CD4-positive, alpha-beta T cell (primary cell): ENCODE measurements at regions not wholly inside any gene's neighbourhood (a gene's known extent, or its start where the extent isn't known, plus 50 kb on each side); places are given as distances from the start of the nearest gene placed in this dataset.
"Not testable (repeated sequence)": the region's sequence is repeated elsewhere in the genome, so short reads cannot be mapped to it uniquely, and the experiment has no call there.

ENCODE experiments used
- ATAC-seq: fragments of 200-7000 bp; cut with Tn5 transposase; one replicate; pipeline ENCODE4 v1.10.0; 2022; ENCODE audit warnings: mild to moderate bottlenecking; ENCODE audit not compliant: poor library complexity
- CTCF ChIA-PET: fragments of 350-600 bp; sonication (Branson Sonifier 250); formaldehyde crosslinking; loops from one replicate; lab custom pipeline; 2021; ENCODE audit warnings: antibody characterized with exemption, inconsistent platforms; lab: Charles Lee
- POLR2A ChIA-PET: fragments of 350-600 bp; sonication (Branson Sonifier 250); formaldehyde crosslinking; loops from one replicate; lab custom pipeline; 2021; ENCODE audit warnings: antibody characterized with exemption, inconsistent platforms; lab: Charles Lee
- DNase-seq, 14 experiments: peaks; one replicate each; pipeline ENCODE4 v3.0.0-alpha.2; 2013 to 2020; ENCODE audit warnings: mixed read lengths in 2 of 14
- H3K27ac ChIP-seq, 2 donors: one replicate each; pipeline versions ENCODE4 v1.5.1 to v1.7.0; 2013; ENCODE audit warnings: low read length in 2 of 2, low read depth in 1 of 2, mild to moderate bottlenecking in 1 of 2
- H3K27me3 ChIP-seq, 2 experiments: 1 replicate in 1 of 2; 2 replicates in 1 of 2; pipeline versions ENCODE4 v1.6.1 to v1.7.0; 2013; ENCODE audit warnings: low read length in 2 of 2, control low read depth in 1 of 2, mild to moderate bottlenecking in 1 of 2, moderate library complexity in 1 of 2; ENCODE audit not compliant: insufficient read depth in 2 of 2, control insufficient read depth in 1 of 2
- H3K36me3 ChIP-seq: one replicate; pipeline ENCODE4 v1.6.1; 2013; ENCODE audit warnings: low read length, control low read depth; ENCODE audit not compliant: insufficient read depth
- H3K4me1 ChIP-seq: one replicate; pipeline ENCODE4 v1.6.1; 2013; ENCODE audit warnings: low read length, control low read depth; ENCODE audit not compliant: insufficient read depth
- H3K4me3 ChIP-seq: one replicate; pipeline ENCODE4 v1.5.1; 2013; ENCODE audit warnings: mild to moderate bottlenecking, low read length, moderate library complexity
- H3K9me3 ChIP-seq, 2 experiments: 1 replicate in 1 of 2; 2 replicates in 1 of 2; pipeline versions ENCODE4 v1.6.1 to v1.7.0; 2013; ENCODE audit warnings: low read length in 2 of 2, mild to moderate bottlenecking in 2 of 2, control low read depth in 1 of 2, moderate library complexity in 1 of 2; ENCODE audit not compliant: control insufficient read depth in 1 of 2, insufficient read depth in 1 of 2
- H3K27ac Mint-ChIP-seq: one replicate; pipeline ENCODE4 v1.8.0; 2020; ENCODE audit warnings: mixed read lengths
- H3K27me3 Mint-ChIP-seq: one replicate; pipeline ENCODE4 v1.8.0; 2021; ENCODE audit warnings: mixed read lengths
- H3K36me3 Mint-ChIP-seq: one replicate; pipeline ENCODE4 v1.8.0; 2021; ENCODE audit warnings: low read depth, mixed read lengths
- H3K4me1 Mint-ChIP-seq: one replicate; pipeline ENCODE4 v1.8.0; 2021; ENCODE audit warnings: low read depth, mixed read lengths
- H3K4me3 Mint-ChIP-seq: one replicate; pipeline ENCODE4 v1.8.0; 2020; ENCODE audit warnings: mild to moderate bottlenecking, mixed read lengths
- H3K9me3 Mint-ChIP-seq: one replicate; pipeline ENCODE4 v1.8.0; 2020; ENCODE audit warnings: mixed read lengths
- intact Hi-C, 2 experiments: fragments of 100-400 bp; cut with DNase I in 1 of 2; cut with micrococcal nuclease in 1 of 2; formaldehyde crosslinking; loops; one replicate each; pipeline versions ENCODE4 v1.15.1 to v1.9.0; 2023 to 2025; cut with DNase I, micrococcal nuclease
- TF ChIP-seq, protein P1 (sequence below): fragments of 200-600 bp; IDR thresholded peaks from one replicate; pipeline ENCODE4 v1.8.0; 2022; ENCODE audit warnings: antibody characterized with exemption, mild to moderate bottlenecking

DNA sequence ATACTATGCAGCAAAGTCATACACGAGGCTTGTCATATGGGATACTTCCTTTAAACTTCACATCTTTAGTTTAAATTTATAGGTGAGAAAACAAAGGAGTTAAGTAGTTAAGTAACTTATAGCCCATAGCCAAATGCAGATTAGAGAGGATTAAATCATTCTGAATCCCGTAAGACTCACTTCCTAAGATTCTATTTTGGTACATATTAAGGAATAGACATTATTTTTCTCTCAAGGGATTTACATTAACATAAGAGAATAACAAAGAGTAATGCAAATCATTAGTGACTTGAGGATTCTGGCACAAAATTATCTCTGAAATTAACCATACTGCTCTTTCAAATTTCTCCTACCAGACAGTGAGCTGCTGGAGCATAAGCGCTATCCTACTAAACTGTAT is 747.4 kb upstream of the ARPP21 start:
- ATAC-seq: no peak
- no peaks in the 10 kb centered on the region for H3K27me3 ChIP-seq
- no peaks in the 10 kb centered on the region for H3K27me3 Mint-ChIP-seq
- intact Hi-C loops: no loop called here
- no peak for DNase-seq
- H3K4me3 ChIP-seq: no peak overlapping the region
- no peaks in the 10 kb centered on the region for H3K4me1 ChIP-seq
- H3K36me3 ChIP-seq: no peaks in the 10 kb centered on the region
- H3K9me3 Mint-ChIP-seq: no peaks in the 10 kb centered on the region
- H3K27ac ChIP-seq: no peak overlapping the region
- ChIA-PET POLR2A (no interaction called here), CTCF (no interaction called here)
- H3K36me3 Mint-ChIP-seq: no peaks in the 10 kb centered on the region
- no peak overlapping the region for H3K4me3 Mint-ChIP-seq
- H3K4me1 Mint-ChIP-seq: no peaks in the 10 kb centered on the region
- H3K27ac Mint-ChIP-seq: no peak overlapping the region
- TF ChIP-seq, protein P1, sequence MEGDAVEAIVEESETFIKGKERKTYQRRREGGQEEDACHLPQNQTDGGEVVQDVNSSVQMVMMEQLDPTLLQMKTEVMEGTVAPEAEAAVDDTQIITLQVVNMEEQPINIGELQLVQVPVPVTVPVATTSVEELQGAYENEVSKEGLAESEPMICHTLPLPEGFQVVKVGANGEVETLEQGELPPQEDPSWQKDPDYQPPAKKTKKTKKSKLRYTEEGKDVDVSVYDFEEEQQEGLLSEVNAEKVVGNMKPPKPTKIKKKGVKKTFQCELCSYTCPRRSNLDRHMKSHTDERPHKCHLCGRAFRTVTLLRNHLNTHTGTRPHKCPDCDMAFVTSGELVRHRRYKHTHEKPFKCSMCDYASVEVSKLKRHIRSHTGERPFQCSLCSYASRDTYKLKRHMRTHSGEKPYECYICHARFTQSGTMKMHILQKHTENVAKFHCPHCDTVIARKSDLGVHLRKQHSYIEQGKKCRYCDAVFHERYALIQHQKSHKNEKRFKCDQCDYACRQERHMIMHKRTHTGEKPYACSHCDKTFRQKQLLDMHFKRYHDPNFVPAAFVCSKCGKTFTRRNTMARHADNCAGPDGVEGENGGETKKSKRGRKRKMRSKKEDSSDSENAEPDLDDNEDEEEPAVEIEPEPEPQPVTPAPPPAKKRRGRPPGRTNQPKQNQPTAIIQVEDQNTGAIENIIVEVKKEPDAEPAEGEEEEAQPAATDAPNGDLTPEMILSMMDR: no peak
- H3K9me3 ChIP-seq: peaks cover 0 to under 1% of the 10 kb centered on the region in 2 experiments

DNA sequence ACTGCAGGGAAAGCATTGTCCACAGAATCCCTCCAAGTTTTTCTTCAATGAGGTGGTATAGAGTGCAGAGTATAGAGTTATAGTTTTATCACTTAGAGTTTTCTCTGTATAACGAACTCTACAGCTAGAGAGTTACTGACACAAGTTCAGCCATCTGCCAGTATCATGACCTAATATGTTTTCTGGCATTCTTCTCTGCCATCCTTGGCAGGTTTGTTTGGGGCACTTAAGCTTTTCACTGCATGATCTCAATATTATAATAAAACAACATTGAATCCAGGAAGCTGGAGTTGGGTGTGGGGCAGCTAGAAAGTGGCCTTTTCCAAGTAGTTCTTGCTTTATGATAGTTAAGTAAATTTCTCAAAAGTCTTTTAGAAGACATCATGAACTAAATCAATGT is 743.5 kb upstream of the ARPP21 start:
- Histone ChIP-seq H3K36me3 (no peaks in the 10 kb centered on the region), H3K4me3 (no peak overlapping the region), H3K4me1 (no peaks in the 10 kb centered on the region), H3K9me3 (no peaks in the 10 kb centered on the region), H3K27ac (no peak overlapping the region), H3K27me3 (no peaks in the 10 kb centered on the region)
- ChIA-PET POLR2A (no interaction called here), CTCF (no interaction called here)
- ATAC-seq: no peak
- Mint-ChIP-seq H3K4me1 (no peaks in the 10 kb centered on the region), H3K36me3 (no peaks in the 10 kb centered on the region), H3K27ac (no peak overlapping the region), H3K9me3 (no peaks in the 10 kb centered on the region), H3K4me3 (no peak overlapping the region), H3K27me3 (no peaks in the 10 kb centered on the region)
- TF ChIP-seq, protein P1: no peak
- DNase-seq: no peak
- intact Hi-C loops: loop anchor here in 1 of 2 experiments (5.0 kb wide), 1 partner anchor 944 kb away; no protein-coding TSS in a partner anchor

DNA sequence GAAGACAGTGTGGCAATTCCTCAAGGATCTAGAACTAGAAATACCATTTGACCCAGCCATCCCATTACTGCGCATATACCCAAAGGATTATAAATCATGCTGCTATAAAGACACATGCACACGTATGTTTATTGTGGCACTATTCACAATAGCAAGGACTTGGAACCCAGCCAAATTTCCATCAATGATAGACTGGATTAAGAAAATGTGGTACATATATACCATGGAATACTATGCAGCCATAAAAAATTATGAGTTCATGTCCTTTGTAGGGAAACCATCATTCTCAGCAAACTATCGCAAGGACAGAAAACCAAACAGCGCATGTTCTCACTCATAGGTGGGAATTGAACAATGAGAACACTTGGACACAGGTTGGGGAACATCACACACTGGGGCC is 729.6 kb upstream of the ARPP21 start:
- H3K27me3 ChIP-seq, H3K27me3 Mint-ChIP-seq, POLR2A ChIA-PET, H3K36me3 ChIP-seq, H3K36me3 Mint-ChIP-seq, H3K4me3 Mint-ChIP-seq, intact Hi-C loops, CTCF ChIA-PET, ATAC-seq, H3K27ac ChIP-seq, H3K27ac Mint-ChIP-seq, H3K4me1 Mint-ChIP-seq, H3K4me3 ChIP-seq, H3K9me3 ChIP-seq, H3K4me1 ChIP-seq, DNase-seq: not testable (repeated sequence)
- peaks cover 11% of the 10 kb centered on the region for H3K9me3 Mint-ChIP-seq

DNA sequence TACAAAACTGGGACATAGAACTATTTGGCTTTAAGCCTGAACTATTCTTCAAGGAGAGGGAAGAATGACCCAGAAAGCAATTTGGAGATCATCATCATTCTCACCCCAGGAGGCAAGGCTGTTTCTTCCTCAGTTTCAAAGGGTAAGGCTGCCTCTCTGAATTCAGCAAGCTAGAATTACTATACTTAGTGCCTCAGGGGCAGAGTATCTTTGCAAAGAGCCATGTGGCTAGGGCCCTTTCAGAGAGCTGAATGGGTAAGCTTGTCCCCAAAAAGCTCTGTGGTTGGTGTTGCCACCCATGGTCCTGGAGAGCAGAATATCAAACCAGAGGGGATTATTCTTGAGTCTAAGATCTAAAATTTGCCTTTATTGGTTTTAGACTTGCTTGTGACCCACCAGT is 720.3 kb upstream of the ARPP21 start:
- intact Hi-C loops: no loop called here

More for the DNA sequence above, 720.3 kb upstream of the ARPP21 start:
- no peaks in the 10 kb centered on the region for H3K4me1 Mint-ChIP-seq
- ChIA-PET CTCF (no interaction called here), POLR2A (no interaction called here)
- H3K27me3 ChIP-seq: no peaks in the 10 kb centered on the region
- H3K4me3 ChIP-seq: no peak overlapping the region
- no peak overlapping the region for H3K27ac ChIP-seq
- H3K36me3 ChIP-seq: no peaks in the 10 kb centered on the region
- no peak for ATAC-seq
- no peak overlapping the region for H3K4me3 Mint-ChIP-seq
- no peaks in the 10 kb centered on the region for H3K9me3 ChIP-seq
- no peaks in the 10 kb centered on the region for H3K27me3 Mint-ChIP-seq
- H3K4me1 ChIP-seq: no peaks in the 10 kb centered on the region
- DNase-seq: no peak
- no peak overlapping the region for H3K27ac Mint-ChIP-seq
- no peaks in the 10 kb centered on the region for H3K36me3 Mint-ChIP-seq
- no peaks in the 10 kb centered on the region for H3K9me3 Mint-ChIP-seq
- TF ChIP-seq, protein P1: no peak
